H9 (cell line): ENCODE measurements at regions not wholly inside any gene's neighbourhood (a gene's known extent, or its start where the extent isn't known, plus 50 kb on each side); places are given as distances from the start of the nearest gene placed in this dataset.

Experiments
- DNase-seq: peaks from one replicate; pipeline ENCODE4 v3.0.0-alpha.2; 2017
- H2AFZ ChIP-seq: one replicate; pipeline ENCODE4 v1.6.1; 2013; ENCODE audit warnings: mild to moderate bottlenecking, low read length, control low read depth, moderate library complexity
- H2AK5ac ChIP-seq: 2 replicates; pipeline ENCODE4 v1.6.1; 2013; ENCODE audit warnings: low read length, control low read depth, mixed read lengths; ENCODE audit not compliant: insufficient read length
- H2BK120ac ChIP-seq: one replicate; pipeline ENCODE4 v1.6.1; 2013; ENCODE audit warnings: low read depth, mild to moderate bottlenecking, low read length, control low read depth, inconsistent platforms; ENCODE audit not compliant: poor library complexity, severe bottlenecking
- H2BK12ac ChIP-seq: 2 replicates; pipeline ENCODE4 v1.6.1; 2013; ENCODE audit warnings: low read length, control low read depth, mixed read lengths, low read depth; ENCODE audit not compliant: insufficient read length
- H2BK15ac ChIP-seq: 2 replicates; pipeline ENCODE4 v1.6.1; 2013; ENCODE audit warnings: low read depth, low read length, control low read depth
- H2BK20ac ChIP-seq: one replicate; pipeline ENCODE4 v1.6.1; 2013; ENCODE audit warnings: low read depth, mild to moderate bottlenecking, low read length, control low read depth, inconsistent platforms; ENCODE audit not compliant: poor library complexity, severe bottlenecking
- H2BK5ac ChIP-seq: 2 replicates; pipeline ENCODE4 v1.6.1; 2013; ENCODE audit warnings: low read length, control low read depth, mixed read lengths; ENCODE audit not compliant: insufficient read length
- H3K14ac ChIP-seq: 2 replicates; pipeline ENCODE4 v1.6.1; 2013; ENCODE audit warnings: low read length, control low read depth; ENCODE audit not compliant: insufficient read depth
- H3K18ac ChIP-seq: 2 replicates; pipeline ENCODE4 v1.6.1; 2013; ENCODE audit warnings: low read depth, mild to moderate bottlenecking, mixed read lengths, low read length, control low read depth; ENCODE audit not compliant: insufficient read length
- H3K23ac ChIP-seq: 2 replicates; pipeline ENCODE4 v1.6.1; 2013; ENCODE audit warnings: low read length, control low read depth, mixed read lengths, low read depth; ENCODE audit not compliant: insufficient read length
- H3K23me2 ChIP-seq: 2 replicates; pipeline ENCODE4 v1.6.1; 2013; ENCODE audit warnings: low read depth, mild to moderate bottlenecking, mixed read lengths, low read length, control low read depth; ENCODE audit not compliant: insufficient read length, poor library complexity, severe bottlenecking
- H3K27ac ChIP-seq: 2 replicates; pipeline ENCODE4 v1.5.1; 2013; ENCODE audit warnings: low read length, control low read depth, mixed read lengths, low read depth; ENCODE audit not compliant: insufficient read length
- H3K27me3 ChIP-seq: 2 replicates; pipeline ENCODE4 v1.6.1; 2013; ENCODE audit warnings: low read length, control low read depth, inconsistent platforms; ENCODE audit not compliant: insufficient read depth
- H3K4ac ChIP-seq: 2 replicates; pipeline ENCODE4 v1.6.1; 2013; ENCODE audit warnings: low read depth, mild to moderate bottlenecking, control low read depth, inconsistent platforms, low read length, moderate library complexity
- H3K4me1 ChIP-seq: 2 replicates; pipeline ENCODE4 v1.6.1; 2013; ENCODE audit warnings: low read length, control low read depth, inconsistent platforms; ENCODE audit not compliant: insufficient read depth
- H3K4me2 ChIP-seq: 2 replicates; pipeline ENCODE4 v1.6.1; 2013; ENCODE audit warnings: low read length, control low read depth, mixed read lengths; ENCODE audit not compliant: insufficient read length, insufficient read depth
- H3K56ac ChIP-seq: 2 replicates; pipeline ENCODE4 v1.6.1; 2013; ENCODE audit warnings: low read depth, mild to moderate bottlenecking, mixed read lengths, low read length, control low read depth; ENCODE audit not compliant: insufficient read length
- H3K79me1 ChIP-seq: 2 replicates; pipeline ENCODE4 v1.6.1; 2013; ENCODE audit warnings: low read depth, mild to moderate bottlenecking, moderate library complexity, low read length, control low read depth, inconsistent platforms; ENCODE audit not compliant: insufficient read depth, poor library complexity, severe bottlenecking
- H3K79me2 ChIP-seq: 2 replicates; pipeline ENCODE4 v1.6.1; 2013; ENCODE audit warnings: low read length, control low read depth, inconsistent platforms; ENCODE audit not compliant: insufficient read depth
- H3K9ac ChIP-seq: 2 replicates; pipeline ENCODE4 v1.6.1; 2013; ENCODE audit warnings: low read length, control low read depth, mixed read lengths; ENCODE audit not compliant: insufficient read length; ENCODE audit errors: extremely low read depth
- H3K9me3 ChIP-seq: one replicate; pipeline ENCODE4 v1.6.1; 2013; ENCODE audit warnings: low read depth, low read length, inconsistent platforms; ENCODE audit not compliant: control insufficient read depth
- H3T11ph ChIP-seq: one replicate; pipeline ENCODE4 v1.6.1; 2013; ENCODE audit warnings: mild to moderate bottlenecking, low read length, control low read depth, inconsistent platforms
- H4K20me1 ChIP-seq: one replicate; pipeline ENCODE4 v1.6.1; 2013; ENCODE audit not compliant: control insufficient read depth, insufficient read length, insufficient read depth
- H4K5ac ChIP-seq: 2 replicates; pipeline ENCODE4 v1.6.1; 2013; ENCODE audit warnings: low read depth, mild to moderate bottlenecking, mixed read lengths, low read length, control low read depth; ENCODE audit not compliant: insufficient read length
- H4K8ac ChIP-seq: replicated peaks from 2 replicates; pipeline ENCODE4 v1.6.1; 2013; ENCODE audit warnings: low read length, control low read depth, mixed read lengths, low read depth; ENCODE audit not compliant: insufficient read length
- H4K91ac ChIP-seq: 2 replicates; pipeline ENCODE4 v1.6.1; 2013; ENCODE audit warnings: low read depth, mild to moderate bottlenecking, moderate library complexity, mixed read lengths, low read length, control low read depth; ENCODE audit not compliant: insufficient read length
- H3K27ac Mint-ChIP-seq, 3 experiments: 2 replicates in 2 of 3; 3 replicates in 1 of 3; pipeline ENCODE4 v1.8.0; 2020 to 2021; ENCODE audit warnings: mixed read lengths in 3 of 3, mild to moderate bottlenecking in 1 of 3, moderate library complexity in 1 of 3
- H3K27me3 Mint-ChIP-seq: 2 replicates; pipeline ENCODE4 v1.8.0; 2021; ENCODE audit warnings: low read depth, mild to moderate bottlenecking, moderate library complexity, mixed read lengths
- H3K36me3 Mint-ChIP-seq, 3 experiments: 2 replicates in 2 of 3; 3 replicates in 1 of 3; pipeline ENCODE4 v1.8.0; 2020 to 2021; ENCODE audit warnings: low read depth in 3 of 3, mixed read lengths in 3 of 3; ENCODE audit not compliant: insufficient read depth in 1 of 3
- H3K4me1 Mint-ChIP-seq, 2 experiments: 2 replicates each; pipeline ENCODE4 v1.8.0; 2020; ENCODE audit warnings: mixed read lengths in 2 of 2
- H3K4me3 Mint-ChIP-seq, 2 experiments: 2 replicates in 1 of 2; 3 replicates in 1 of 2; pipeline ENCODE4 v1.8.0; 2020 to 2021; ENCODE audit warnings: mild to moderate bottlenecking in 2 of 2, mixed read lengths in 2 of 2, moderate library complexity in 1 of 2
- H3K9me3 Mint-ChIP-seq, 2 experiments: 2 replicates in 1 of 2; 3 replicates in 1 of 2; pipeline ENCODE4 v1.8.0; 2020; ENCODE audit warnings: mild to moderate bottlenecking in 2 of 2, mixed read lengths in 2 of 2, moderate library complexity in 1 of 2
- CTCF ChIP-seq: fragments of 200-600 bp; sonication (generic); conservative IDR thresholded peaks from 3 replicates; pipeline ENCODE4 v1.8.0; 2021; ENCODE audit warnings: antibody characterized with exemption, mild to moderate bottlenecking
- WGBS: extraction: QIAGEN DNeasy Blood & Tissue Kit; methylation state at CpG from one replicate; pipeline ENCODE4 v1.1.7; 2013; ENCODE audit warnings: missing lambda C conversion rate, low lambda C conversion rate, mixed read lengths; ENCODE audit not compliant: insufficient read length; ENCODE audit errors: extremely low coverage; 5-methylcytosine and 5-hydroxymethylcytosine counted together

GRCh38 chr10:3281941-3282673, 109.5 kb upstream of the PITRM1 start:
- H3K4me2 ChIP-seq, result no peak overlapping the region
- no peak overlapping the region for H3K4me3 Mint-ChIP-seq
- H2BK20ac ChIP-seq, result no peak overlapping the region
- no peak overlapping the region for H3K9ac ChIP-seq
- no peaks in the 10 kb centered on the region for H3K27me3 ChIP-seq
- H3K27ac Mint-ChIP-seq, result no peak overlapping the region
- H3K4me1 Mint-ChIP-seq, result peaks cover 7 to 9% of the 10 kb centered on the region in 2 experiments
- no peak overlapping the region for H3T11ph ChIP-seq
- H3K27ac ChIP-seq, result no peak overlapping the region
- no peak overlapping the region for H2BK15ac ChIP-seq
- no peak overlapping the region for H3K14ac ChIP-seq
- 0 out of 2 replicates have a peak, but pooled peaks cover under 1% of the 10 kb centered on the region for H3K27me3 Mint-ChIP-seq
- H3K23me2 ChIP-seq, result no peaks in the 10 kb centered on the region
- no peak overlapping the region for H2BK5ac ChIP-seq
- no peak overlapping the region for H2AFZ ChIP-seq
- no peak overlapping the region for H2BK120ac ChIP-seq
- no peaks in the 10 kb centered on the region for H3K79me2 ChIP-seq
- no peak overlapping the region for H4K8ac ChIP-seq
- H4K5ac ChIP-seq, result no peak overlapping the region
- H3K56ac ChIP-seq, result no peak overlapping the region
- no peak overlapping the region for H3K4ac ChIP-seq
- H3K79me1 ChIP-seq, result no peaks in the 10 kb centered on the region
- no peaks in the 10 kb centered on the region for H3K36me3 Mint-ChIP-seq
- no peak for TF ChIP-seq CTCF
- H3K23ac ChIP-seq, result no peak overlapping the region
- no peak overlapping the region for H2AK5ac ChIP-seq
- WGBS, result no CpG with 5 or more reads among the region's 7 CpGs
- no peaks in the 10 kb centered on the region for H3K9me3 ChIP-seq
- H4K20me1 ChIP-seq, result no peaks in the 10 kb centered on the region
- H2BK12ac ChIP-seq, result no peak overlapping the region
- H4K91ac ChIP-seq, result no peak overlapping the region
- no peaks in the 10 kb centered on the region for H3K4me1 ChIP-seq
- DNase-seq, result no peak
- H3K9me3 Mint-ChIP-seq, result no peaks in the 10 kb centered on the region; a peak in 1 of 5 replicates
- H3K18ac ChIP-seq, result no peak overlapping the region
